ENCODE measurements at regions not wholly inside any gene's neighbourhood (a gene's known extent, or its start where the extent isn't known, plus 50 kb on each side); places are given as distances from the start of the nearest gene placed in this dataset.

DNA sequence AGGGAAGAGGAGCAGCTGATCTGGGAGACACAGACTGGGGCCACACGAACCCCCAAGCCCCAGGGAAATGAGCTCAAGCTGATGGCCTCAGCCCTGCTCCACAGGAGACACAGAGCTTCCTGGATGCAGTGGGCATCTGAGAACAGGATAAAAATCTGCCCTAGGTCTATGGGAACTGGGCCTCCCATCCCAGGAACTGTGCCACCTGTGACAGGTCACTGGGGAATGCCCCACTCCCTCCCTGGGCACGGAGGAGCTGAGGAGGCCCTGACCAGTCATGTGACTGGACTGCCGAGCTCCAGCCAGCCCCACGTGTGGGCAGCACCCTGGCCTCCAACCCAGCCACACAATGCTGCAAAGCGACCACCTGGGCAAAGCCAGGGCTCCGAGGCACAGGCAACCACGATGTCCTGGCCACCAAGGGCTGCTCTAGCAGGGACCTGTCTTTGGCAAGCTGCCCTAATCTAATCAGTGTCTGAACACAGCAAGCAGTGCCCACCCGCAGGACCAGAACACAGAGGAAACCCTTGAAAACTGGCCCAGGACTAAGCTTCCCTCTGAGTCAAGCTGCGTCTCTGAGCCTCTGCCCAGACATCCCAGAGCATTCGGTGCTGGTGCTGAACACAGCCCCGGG is 57.8 kb upstream of the ID2 start:
- TF ChIP-seq CTCF (tag by site-specific recombination; IDR thresholded peaks at IDR 0.05) = no peak
- TF ChIP-seq ZNF223 (tag by site-specific recombination; IDR thresholded peaks at IDR 0.05) = no peak
- TF ChIP-seq ZNF785 (tag by site-specific recombination; IDR thresholded peaks at IDR 0.05) = no peak
- no peak for TF ChIP-seq ZNF169 (tag by site-specific recombination; IDR thresholded peaks at IDR 0.05)
- no peak for TF ChIP-seq TRIM28 (IDR thresholded peaks at IDR 0.05; ENCODE audit: borderline replicate concordance, low read length)
- TF ChIP-seq REPIN1 (tag by site-specific recombination; IDR thresholded peaks at IDR 0.05; ENCODE audit: low read depth) = no peak
- no peak for TF ChIP-seq ZNF174 (tag by site-specific recombination; IDR thresholded peaks at IDR 0.05)
- TF ChIP-seq OSR2 (tag by site-specific recombination; IDR thresholded peaks at IDR 0.05) = no peak
- no peak for TF ChIP-seq SETDB1 (IDR thresholded peaks at IDR 0.05; ENCODE audit: insufficient read length, low read length)
- no peak for TF ChIP-seq GLIS1 (tag by site-specific recombination; IDR thresholded peaks at IDR 0.05)
- TF ChIP-seq ZNF433 (tag by site-specific recombination; IDR thresholded peaks at IDR 0.05; ENCODE audit: low read depth) = no peak
- no peak for TF ChIP-seq REST (tag by site-specific recombination; IDR thresholded peaks at IDR 0.05)
- TF ChIP-seq OVOL3 (tag by site-specific recombination; IDR thresholded peaks at IDR 0.05) = no peak
- TF ChIP-seq, protein P1, sequence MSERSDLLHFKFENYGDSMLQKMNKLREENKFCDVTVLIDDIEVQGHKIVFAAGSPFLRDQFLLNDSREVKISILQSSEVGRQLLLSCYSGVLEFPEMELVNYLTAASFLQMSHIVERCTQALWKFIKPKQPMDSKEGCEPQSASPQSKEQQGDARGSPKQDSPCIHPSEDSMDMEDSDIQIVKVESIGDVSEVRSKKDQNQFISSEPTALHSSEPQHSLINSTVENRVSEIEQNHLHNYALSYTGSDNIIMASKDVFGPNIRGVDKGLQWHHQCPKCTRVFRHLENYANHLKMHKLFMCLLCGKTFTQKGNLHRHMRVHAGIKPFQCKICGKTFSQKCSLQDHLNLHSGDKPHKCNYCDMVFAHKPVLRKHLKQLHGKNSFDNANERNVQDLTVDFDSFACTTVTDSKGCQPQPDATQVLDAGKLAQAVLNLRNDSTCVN (tag by site-specific recombination; optimal IDR thresholded peaks at IDR 0.05) = no peak
